HAP-1 (cell line): ENCODE measurements at regions not wholly inside any gene's neighbourhood (a gene's known extent, or its start where the extent isn't known, plus 50 kb on each side); places are given as distances from the start of the nearest gene placed in this dataset.
A peak's percentile ranks its signal among the peaks of the same experiment; 100 is the strongest.

ENCODE experiments used
- DNase-seq, 2 experiments: peaks; one replicate each; pipeline ENCODE4 v3.0.0-alpha.2; 2016 to 2020; ENCODE audit warnings: low spot score in 2 of 2
- H3K27me3 ChIP-seq: fragments of 250-450 bp; sonication (Bioruptor Pico); 2 replicates; pipeline ENCODE4 v1.5.1; 2020; ENCODE audit warnings: low read depth, mild to moderate bottlenecking, moderate library complexity
- H3K36me3 ChIP-seq: fragments of 250-450 bp; sonication (Bioruptor Pico); replicated peaks from 2 replicates; pipeline ENCODE4 v1.5.1; 2020; ENCODE audit warnings: mild to moderate bottlenecking
- H3K4me1 ChIP-seq: fragments of 250-450 bp; sonication (Bioruptor Pico); 2 replicates; pipeline ENCODE4 v1.5.1; 2020; ENCODE audit warnings: mild to moderate bottlenecking
- H3K4me3 ChIP-seq: fragments of 250-450 bp; sonication (Bioruptor Pico); 2 replicates; pipeline ENCODE4 v1.5.1; 2020; ENCODE audit warnings: mild to moderate bottlenecking, moderate library complexity
- H3K9me3 ChIP-seq: fragments of 250-450 bp; sonication (Bioruptor Pico); 2 replicates; pipeline ENCODE4 v1.5.1; 2020; ENCODE audit warnings: mild to moderate bottlenecking, moderate library complexity
- in situ Hi-C: fragments of 300-500 bp; cut with MboI; formaldehyde crosslinking; loops from 3 replicates; pipeline ENCODE4 v1.14.3; 2020; ENCODE audit warnings: low sequenced_read_pairs, inconsistent platforms, mixed read lengths

- Histone ChIP-seq H3K36me3 (no peaks in the 10 kb centered on the region), H3K4me3 (no peak overlapping the region), H3K4me1 (no peaks in the 10 kb centered on the region), H3K9me3 (no peaks in the 10 kb centered on the region), H3K27me3 (no peaks in the 10 kb centered on the region)
- in situ Hi-C loops: no loop called here
- no peak for DNase-seq
These were observed 204.0 kb downstream of the UBE3A start for GRCh38 chr15:25234831-25235230.

GRCh38 chr15:25235391-25235790 is 203.4 kb downstream of the UBE3A start:
- H3K4me1 ChIP-seq: no peaks in the 10 kb centered on the region
- no peaks in the 10 kb centered on the region for H3K27me3 ChIP-seq
- DNase-seq: no peak
- no peak overlapping the region for H3K4me3 ChIP-seq
- H3K9me3 ChIP-seq: no peaks in the 10 kb centered on the region
- H3K36me3 ChIP-seq: no peaks in the 10 kb centered on the region
- in situ Hi-C loops: no loop called here

- in situ Hi-C loops: no loop called here
- no peaks in the 10 kb centered on the region for H3K27me3 ChIP-seq
- DNase-seq: no peak
- H3K4me3 ChIP-seq: no peak overlapping the region
- no peaks in the 10 kb centered on the region for H3K36me3 ChIP-seq
- no peaks in the 10 kb centered on the region for H3K4me1 ChIP-seq
- H3K9me3 ChIP-seq: no peaks in the 10 kb centered on the region
These were observed 202.5 kb downstream of the UBE3A start for GRCh38 chr15:25236143-25236860.

DNA sequence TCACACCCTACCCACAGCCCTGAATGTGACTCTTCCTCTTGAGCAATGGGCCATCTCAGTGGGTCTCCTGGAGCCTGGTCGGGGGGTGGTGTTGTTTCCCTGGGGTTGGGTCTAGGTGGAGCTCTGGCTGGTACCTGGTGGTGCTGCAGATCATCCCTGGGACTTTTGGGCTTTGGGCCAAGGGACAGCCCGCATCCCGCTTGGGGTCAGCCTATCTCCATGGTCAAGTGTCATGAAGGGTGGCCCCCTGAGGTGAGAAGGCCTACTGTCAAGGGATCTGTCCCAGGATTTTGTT is 202.0 kb downstream of the UBE3A start:
- DNase-seq: no peak
- Histone ChIP-seq H3K9me3 (no peaks in the 10 kb centered on the region), H3K4me1 (no peaks in the 10 kb centered on the region), H3K36me3 (no peaks in the 10 kb centered on the region), H3K4me3 (no peak overlapping the region), H3K27me3 (no peaks in the 10 kb centered on the region)
- in situ Hi-C loops: no loop called here

DNA sequence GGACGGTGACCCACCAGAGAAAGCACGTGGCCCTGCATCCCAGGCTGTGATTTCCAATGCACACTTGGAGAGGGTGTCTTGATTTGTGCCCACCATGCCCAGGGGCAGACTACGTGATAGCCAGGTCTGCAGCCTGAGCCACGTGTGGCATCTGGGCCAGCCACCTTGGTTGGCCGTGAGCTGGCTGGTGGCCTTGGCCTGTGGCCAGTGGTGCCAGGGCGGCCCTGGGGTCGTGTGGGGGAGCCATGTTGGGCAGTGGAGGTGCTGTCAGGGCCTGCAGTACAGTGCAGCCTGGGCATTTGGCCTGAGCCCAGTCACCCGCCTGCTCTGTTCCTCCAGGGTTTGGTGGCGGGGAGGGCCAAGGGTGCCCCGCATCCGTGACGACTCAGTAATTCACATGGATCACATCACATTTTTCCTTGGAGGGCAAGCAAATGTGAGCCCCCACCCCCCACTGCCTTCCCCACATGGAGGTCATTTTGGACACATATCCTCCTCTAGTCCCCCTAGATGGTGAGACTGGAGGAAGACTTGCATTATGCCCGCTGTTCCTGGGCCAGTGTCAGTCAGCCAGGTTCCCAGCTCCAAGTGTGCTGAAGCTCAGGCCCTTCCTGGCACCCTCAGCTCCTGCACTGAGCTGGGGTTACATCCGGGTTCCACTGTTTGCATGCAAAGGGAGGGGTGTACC is 201.4 kb downstream of the UBE3A start:
- Histone ChIP-seq H3K4me1 (no peaks in the 10 kb centered on the region), H3K9me3 (no peaks in the 10 kb centered on the region), H3K36me3 (no peaks in the 10 kb centered on the region), H3K4me3 (no peak overlapping the region), H3K27me3 (no peaks in the 10 kb centered on the region)
- DNase-seq: no peak
- in situ Hi-C loops: no loop called here

DNA sequence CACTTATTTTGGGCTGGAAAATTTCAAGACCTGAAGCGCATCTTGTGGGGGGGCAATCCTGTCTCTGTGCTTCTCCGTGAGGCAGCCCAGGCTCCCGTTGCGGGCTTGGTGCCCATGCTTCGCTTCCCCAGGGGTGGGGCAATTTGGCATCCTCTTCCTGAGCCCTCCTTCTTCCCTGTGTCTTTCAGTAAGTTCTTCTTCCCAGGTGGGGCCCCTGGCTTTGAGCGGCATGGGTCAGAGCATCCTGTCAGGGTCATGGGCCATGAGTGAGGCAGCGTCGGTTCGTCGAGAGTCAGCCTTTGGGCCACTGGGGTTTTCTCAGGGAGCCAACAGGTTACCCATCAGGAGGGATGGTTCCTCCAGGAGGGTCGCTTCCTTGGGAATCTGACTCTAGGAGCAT is 200.7 kb downstream of the UBE3A start:
- no peaks in the 10 kb centered on the region for H3K9me3 ChIP-seq
- no peaks in the 10 kb centered on the region for H3K4me1 ChIP-seq
- in situ Hi-C loops: no loop called here
- H3K4me3 ChIP-seq: no peak overlapping the region
- DNase-seq: no peak
- no peaks in the 10 kb centered on the region for H3K36me3 ChIP-seq
- no peaks in the 10 kb centered on the region for H3K27me3 ChIP-seq

- H3K27me3 ChIP-seq: no peaks in the 10 kb centered on the region
- H3K9me3 ChIP-seq: no peaks in the 10 kb centered on the region
- no peaks in the 10 kb centered on the region for H3K4me1 ChIP-seq
- no peaks in the 10 kb centered on the region for H3K36me3 ChIP-seq
- no peak for DNase-seq
- H3K4me3 ChIP-seq: no peak overlapping the region
- in situ Hi-C loops: no loop called here
These were observed 199.9 kb downstream of the UBE3A start for GRCh38 chr15:25238716-25239470.

- Histone ChIP-seq H3K36me3 (no peaks in the 10 kb centered on the region), H3K27me3 (no peaks in the 10 kb centered on the region), H3K4me3 (no peak overlapping the region), H3K4me1 (no peaks in the 10 kb centered on the region), H3K9me3 (no peaks in the 10 kb centered on the region)
- no peak for DNase-seq
- in situ Hi-C loops: no loop called here
These were observed 199.1 kb downstream of the UBE3A start for GRCh38 chr15:25239471-25240345.

- 0 out of 2 replicates have a peak, but pooled peaks cover 1% of the 10 kb centered on the region for H3K9me3 ChIP-seq
- H3K27me3 ChIP-seq: no peaks in the 10 kb centered on the region
- H3K4me3 ChIP-seq: no peak overlapping the region
- DNase-seq: no peak
- H3K36me3 ChIP-seq: no peaks in the 10 kb centered on the region
- H3K4me1 ChIP-seq: no peaks in the 10 kb centered on the region
- in situ Hi-C loops: no loop called here
These were observed 198.3 kb downstream of the UBE3A start for GRCh38 chr15:25240461-25241021.

GRCh38 chr15:25241241-25241801 is 197.5 kb downstream of the UBE3A start:
- in situ Hi-C loops: no loop called here
- Histone ChIP-seq H3K9me3 (peaks cover 3% of the 10 kb centered on the region; the same call in 1 of the 2 replicates), H3K4me3 (no peak overlapping the region), H3K4me1 (no peaks in the 10 kb centered on the region), H3K27me3 (no peaks in the 10 kb centered on the region), H3K36me3 (no peaks in the 10 kb centered on the region)
- no peak for DNase-seq

- no peaks in the 10 kb centered on the region for H3K36me3 ChIP-seq
- in situ Hi-C loops: no loop called here
These were observed 196.5 kb downstream of the UBE3A start for GRCh38 chr15:25242166-25242879.

DNA sequence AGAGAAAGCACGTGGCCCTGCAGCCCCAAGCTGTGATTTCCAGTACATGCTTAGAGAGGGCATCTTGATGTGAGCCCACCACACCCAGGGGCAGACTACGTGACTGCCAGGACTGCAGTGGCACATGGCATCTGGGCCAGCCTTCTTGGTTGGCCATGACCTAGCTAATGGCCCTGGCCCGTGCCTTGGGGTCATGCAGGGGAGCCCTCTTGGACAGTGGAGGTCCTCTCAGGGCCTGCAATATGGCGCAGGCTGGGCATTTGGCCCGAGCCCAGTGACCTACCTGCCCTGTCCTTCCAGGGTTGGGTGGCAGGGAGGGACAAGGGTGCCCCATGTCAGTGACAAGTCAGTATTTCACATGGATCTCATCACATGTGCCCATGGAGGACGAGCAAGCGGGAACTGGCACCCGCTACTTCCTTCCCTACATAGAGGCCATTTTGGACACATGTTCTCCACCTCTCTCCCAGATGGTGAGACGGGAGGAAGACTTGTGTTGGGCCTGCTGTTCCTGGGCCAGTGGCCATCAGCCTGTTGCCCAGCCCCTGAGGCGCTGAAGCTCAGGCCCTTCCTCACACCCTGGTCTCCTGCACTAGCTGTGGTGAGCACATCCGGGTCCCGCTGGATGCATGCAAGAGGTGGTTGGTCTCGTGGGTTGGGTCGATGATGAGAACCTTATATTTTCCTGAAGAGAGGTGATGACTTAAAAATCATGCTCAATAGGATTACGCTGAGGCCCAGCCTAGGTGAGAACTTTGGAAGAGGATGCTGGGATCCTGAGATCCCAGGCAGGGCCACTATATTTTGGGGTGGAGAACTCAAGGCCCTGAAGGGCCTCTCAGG is 195.6 kb downstream of the UBE3A start:
- H3K27me3 ChIP-seq: no peaks in the 10 kb centered on the region
- DNase-seq: peak in 1 of 2 experiments; percentile 1
- in situ Hi-C loops: no loop called here
- H3K4me3 ChIP-seq: no peak overlapping the region
- H3K9me3 ChIP-seq: peaks cover 3% of the 10 kb centered on the region; the same call in 1 of the 2 replicates
- no peaks in the 10 kb centered on the region for H3K36me3 ChIP-seq
- H3K4me1 ChIP-seq: no peaks in the 10 kb centered on the region

More at GRCh38 chr15:25242166-25242879, 196.5 kb downstream of the UBE3A start:
- peak in 1 of 2 experiments; percentile 4 for DNase-seq
- peaks cover 3% of the 10 kb centered on the region; the same call in 1 of the 2 replicates for H3K9me3 ChIP-seq
- H3K27me3 ChIP-seq: no peaks in the 10 kb centered on the region
- no peak overlapping the region for H3K4me3 ChIP-seq
- no peaks in the 10 kb centered on the region for H3K4me1 ChIP-seq
